Mesenchymal stem cell (in vitro differentiated cells and primary cell): ENCODE measurements at regions not wholly inside any gene's neighbourhood (a gene's known extent, or its start where the extent isn't known, plus 50 kb on each side); places are given as distances from the start of the nearest gene placed in this dataset.

Experiments used
- DNase-seq: peaks from one replicate; pipeline ENCODE4 v3.0.0-alpha.2; 2013
- H2AFZ ChIP-seq: one replicate; pipeline ENCODE4 v1.6.1; 2013; ENCODE audit warnings: low read depth, mild to moderate bottlenecking, control low read depth, inconsistent platforms, low read length, moderate library complexity
- H2AK5ac ChIP-seq: 2 replicates; pipeline ENCODE4 v1.6.1; 2013; ENCODE audit warnings: low read length, moderate library complexity, mild to moderate bottlenecking, inconsistent platforms; ENCODE audit not compliant: severe bottlenecking
- H2BK120ac ChIP-seq: one replicate; pipeline ENCODE4 v1.6.1; 2013; ENCODE audit warnings: low read depth, mild to moderate bottlenecking, inconsistent platforms, low read length, moderate library complexity
- H2BK12ac ChIP-seq, 2 experiments: one replicate each; pipeline ENCODE4 v1.6.1; 2013; ENCODE audit warnings: inconsistent platforms in 2 of 2, low read length in 2 of 2, mild to moderate bottlenecking in 2 of 2, moderate library complexity in 2 of 2, control low read depth in 1 of 2
- H2BK15ac ChIP-seq: one replicate; pipeline ENCODE4 v1.6.1; 2013; ENCODE audit warnings: mild to moderate bottlenecking, low read depth, inconsistent platforms; ENCODE audit not compliant: poor library complexity, severe bottlenecking
- H2BK5ac ChIP-seq: 2 replicates; pipeline ENCODE4 v1.6.1; 2013; ENCODE audit warnings: low read depth, mild to moderate bottlenecking, low read length, control low read depth, inconsistent platforms; ENCODE audit not compliant: poor library complexity, severe bottlenecking
- H3K14ac ChIP-seq, 2 experiments: one replicate each; pipeline ENCODE4 v1.6.1; 2013; ENCODE audit warnings: inconsistent platforms in 2 of 2, low read length in 2 of 2, control low read depth in 1 of 2, mild to moderate bottlenecking in 1 of 2, moderate library complexity in 1 of 2
- H3K18ac ChIP-seq, 2 experiments: one replicate each; pipeline ENCODE4 v1.6.1; 2013; ENCODE audit warnings: inconsistent platforms in 2 of 2, low read length in 2 of 2, control low read depth in 1 of 2, low read depth in 1 of 2, mild to moderate bottlenecking in 1 of 2
- H3K23ac ChIP-seq, 2 experiments: one replicate each; pipeline ENCODE4 v1.6.1; 2013; ENCODE audit warnings: inconsistent platforms in 2 of 2, low read length in 2 of 2, mild to moderate bottlenecking in 2 of 2, moderate library complexity in 2 of 2, control low read depth in 1 of 2
- H3K27ac ChIP-seq: 2 replicates; pipeline ENCODE4 v1.5.1; 2013; ENCODE audit warnings: mild to moderate bottlenecking, moderate library complexity, low read length, control low read depth, inconsistent platforms; ENCODE audit not compliant: poor library complexity, severe bottlenecking
- H3K27me3 ChIP-seq, 2 experiments: 2 replicates each; pipeline versions ENCODE4 v1.6.1 to v1.7.0; 2013; ENCODE audit warnings: low read length in 2 of 2, mild to moderate bottlenecking in 2 of 2, moderate library complexity in 2 of 2, control low read depth in 1 of 2, inconsistent platforms in 1 of 2; ENCODE audit not compliant: control insufficient read depth in 1 of 2, insufficient read depth in 1 of 2
- H3K36me3 ChIP-seq, 2 experiments: 2 replicates each; pipeline versions ENCODE4 v1.6.1 to v1.7.0; 2013; ENCODE audit warnings: low read length in 2 of 2, control low read depth in 1 of 2, inconsistent platforms in 1 of 2, low read depth in 1 of 2, mild to moderate bottlenecking in 1 of 2; ENCODE audit not compliant: insufficient read depth in 2 of 2, control insufficient read depth in 1 of 2
- H3K4ac ChIP-seq, 2 experiments: one replicate each; pipeline ENCODE4 v1.6.1; 2013; ENCODE audit warnings: inconsistent platforms in 2 of 2, low read length in 2 of 2, mild to moderate bottlenecking in 2 of 2, moderate library complexity in 2 of 2, control low read depth in 1 of 2, low read depth in 1 of 2
- H3K4me1 ChIP-seq: 2 replicates; pipeline ENCODE4 v1.6.1; 2013; ENCODE audit warnings: low read depth, low read length, control low read depth; ENCODE audit not compliant: control insufficient read depth, insufficient read depth
- H3K4me2 ChIP-seq: 2 replicates; pipeline ENCODE4 v1.6.1; 2013; ENCODE audit warnings: low read length, mild to moderate bottlenecking, inconsistent platforms; ENCODE audit not compliant: poor library complexity, severe bottlenecking
- H3K4me3 ChIP-seq, 2 experiments: 2 replicates each; pipeline versions ENCODE4 v1.5.1 to v1.7.0; 2013; ENCODE audit warnings: low read length in 2 of 2, mild to moderate bottlenecking in 2 of 2, control low read depth in 1 of 2, low read depth in 1 of 2; ENCODE audit not compliant: insufficient read depth in 1 of 2
- H3K79me1 ChIP-seq: replicated peaks from 2 replicates; pipeline ENCODE4 v1.6.1; 2013; ENCODE audit warnings: mild to moderate bottlenecking, control low read depth, low read length, inconsistent platforms; ENCODE audit not compliant: poor library complexity, severe bottlenecking
- H3K9ac ChIP-seq: 2 replicates; pipeline ENCODE4 v1.7.0; 2013; ENCODE audit warnings: mild to moderate bottlenecking, low read length, moderate library complexity
- H3K9me3 ChIP-seq: 2 replicates; pipeline ENCODE4 v1.7.0; 2013; ENCODE audit warnings: mild to moderate bottlenecking, low read length; ENCODE audit not compliant: control insufficient read depth
- H4K8ac ChIP-seq: one replicate; pipeline ENCODE4 v1.6.1; 2013; ENCODE audit warnings: inconsistent platforms, mild to moderate bottlenecking, low read length, moderate library complexity
- H4K91ac ChIP-seq: one replicate; pipeline ENCODE4 v1.6.1; 2013; ENCODE audit warnings: mild to moderate bottlenecking, low read length, inconsistent platforms
- WGBS: methylation state at CpG from one replicate; pipeline ENCODE4 v1.1.7; 2013; ENCODE audit warnings: mixed read lengths; 5-methylcytosine and 5-hydroxymethylcytosine counted together

DNA sequence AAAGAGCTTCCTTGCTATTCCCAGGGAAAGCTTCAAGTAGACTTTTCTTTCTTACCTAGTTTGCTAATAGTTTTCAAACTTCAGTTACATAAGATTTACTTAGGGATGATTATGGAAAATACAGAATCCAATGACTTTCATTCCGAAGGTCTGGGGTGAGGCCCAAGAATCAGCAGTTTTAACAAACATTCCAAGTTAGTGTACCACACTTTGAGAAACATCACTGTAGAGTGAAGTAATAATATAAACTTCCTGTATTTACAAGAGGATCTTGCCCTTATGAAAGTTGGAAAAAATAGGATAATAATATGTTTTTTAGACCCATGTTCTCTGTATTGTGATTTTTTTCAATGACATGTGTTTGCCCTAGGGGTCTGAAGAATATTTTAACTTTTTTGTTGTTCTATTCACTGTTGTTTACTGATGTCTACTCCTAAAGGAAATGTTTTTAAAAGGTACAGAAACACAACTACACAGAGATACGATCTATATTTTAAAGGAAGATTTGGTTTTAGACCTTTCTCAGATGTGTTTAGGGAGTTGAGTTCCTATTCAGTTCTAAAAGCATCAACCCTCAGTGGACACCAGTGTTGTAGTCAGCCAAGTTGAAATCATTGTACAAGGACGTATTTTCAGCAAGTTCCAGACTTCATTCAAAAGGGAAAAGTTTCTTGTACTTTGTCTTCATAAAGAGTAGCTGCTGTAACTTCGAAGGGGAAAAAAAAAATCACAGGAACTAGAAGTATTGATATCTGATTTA lies 295.8 kb upstream of the SLC7A11 start:
- Histone ChIP-seq H3K36me3 (no peaks in the 10 kb centered on the region), H3K4ac (no peak overlapping the region), H2AFZ (no peak overlapping the region), H3K79me1 (no peaks in the 10 kb centered on the region), H2BK120ac (no peak overlapping the region), H2BK5ac (no peak overlapping the region), H3K23ac (no peak overlapping the region), H4K8ac (no peak overlapping the region), H3K4me3 (no peak overlapping the region), H3K18ac (no peak overlapping the region), H3K9me3 (peaks cover 18% of the 10 kb centered on the region), H4K91ac (no peak overlapping the region), H2AK5ac (no peak overlapping the region), H3K9ac (no peak overlapping the region), H3K27ac (no peak overlapping the region), H3K4me1 (no peaks in the 10 kb centered on the region), H3K14ac (no peak overlapping the region), H3K27me3 (no peaks in the 10 kb centered on the region), H3K4me2 (no peak overlapping the region), H2BK15ac (no peak overlapping the region), H2BK12ac (no peak overlapping the region)
- no peak for DNase-seq
- WGBS: 77% methylated on average over 2 of the region's 4 CpGs

DNA sequence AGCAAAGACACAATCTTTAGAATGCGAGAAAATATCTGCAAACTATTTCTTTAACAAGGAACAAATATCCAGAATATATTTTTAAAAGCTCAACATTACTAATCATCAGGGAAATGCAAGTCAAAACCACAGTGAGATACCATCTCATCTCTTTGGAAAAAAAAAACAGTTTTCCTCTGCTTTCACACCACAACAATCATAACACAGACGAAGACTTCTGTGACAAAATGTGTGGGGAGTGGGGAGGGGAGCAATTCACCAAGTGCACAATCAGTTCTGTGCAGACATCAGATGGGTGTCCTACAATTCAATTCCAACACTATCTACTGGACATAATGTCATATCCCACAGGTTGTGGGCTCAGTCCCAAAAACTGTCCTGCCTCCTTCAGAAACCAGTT lies 293.2 kb upstream of the SLC7A11 start:
- WGBS: 84% methylated on average over 2 of the region's 2 CpGs
- Histone ChIP-seq H3K9ac (no peak overlapping the region), H3K4me1 (no peaks in the 10 kb centered on the region), H3K27ac (no peak overlapping the region), H3K14ac (no peak overlapping the region), H3K18ac (no peak overlapping the region), H4K8ac (no peak overlapping the region), H3K79me1 (no peaks in the 10 kb centered on the region), H2AFZ (no peak overlapping the region), H3K27me3 (no peaks in the 10 kb centered on the region), H4K91ac (no peak overlapping the region), H3K23ac (no peak overlapping the region), H3K9me3 (peaks cover 36% of the 10 kb centered on the region), H3K4ac (no peak overlapping the region), H2BK120ac (no peak overlapping the region), H2AK5ac (no peak overlapping the region), H3K36me3 (no peaks in the 10 kb centered on the region), H3K4me2 (no peak overlapping the region), H2BK12ac (no peak overlapping the region), H2BK5ac (no peak overlapping the region), H2BK15ac (no peak overlapping the region), H3K4me3 (no peak overlapping the region)
- peak; percentile 41 for DNase-seq

DNA sequence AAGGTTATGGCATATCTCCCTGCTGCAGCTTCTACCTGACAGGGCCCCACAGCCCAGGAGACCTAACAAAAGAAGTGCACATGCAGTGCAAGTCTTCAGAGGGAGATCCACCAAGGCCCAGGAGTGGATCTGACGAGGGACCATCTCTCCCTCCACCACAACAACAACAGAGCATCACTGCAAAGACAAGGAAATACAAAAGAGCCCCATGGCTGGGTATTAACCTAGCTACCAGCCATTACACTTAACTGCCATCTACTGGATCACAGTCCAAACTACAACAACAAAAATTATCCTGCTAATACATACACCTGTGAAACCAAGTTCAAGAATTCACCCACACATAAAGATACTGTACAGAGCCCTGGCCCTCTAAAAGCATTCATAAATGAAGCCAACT lies 280.2 kb upstream of the SLC7A11 start:
- Histone ChIP-seq H3K4me3 (no peak overlapping the region), H3K23ac (no peak overlapping the region), H2AFZ (no peak overlapping the region), H3K14ac (no peak overlapping the region), H2BK120ac (no peak overlapping the region), H3K27me3 (no peaks in the 10 kb centered on the region), H3K9me3 (peaks cover 7% of the 10 kb centered on the region), H3K4me2 (no peak overlapping the region), H3K18ac (no peak overlapping the region), H3K36me3 (no peaks in the 10 kb centered on the region), H3K4me1 (no peaks in the 10 kb centered on the region), H2BK12ac (no peak overlapping the region), H3K4ac (no peak overlapping the region), H3K79me1 (no peaks in the 10 kb centered on the region), H3K27ac (no peak overlapping the region), H2AK5ac (no peak overlapping the region), H3K9ac (no peak overlapping the region), H4K8ac (no peak overlapping the region), H2BK15ac (no peak overlapping the region), H4K91ac (no peak overlapping the region), H2BK5ac (no peak overlapping the region)
- WGBS: 58% methylated on average over 1 of the region's 1 CpG
- DNase-seq: peak; percentile 29

DNA sequence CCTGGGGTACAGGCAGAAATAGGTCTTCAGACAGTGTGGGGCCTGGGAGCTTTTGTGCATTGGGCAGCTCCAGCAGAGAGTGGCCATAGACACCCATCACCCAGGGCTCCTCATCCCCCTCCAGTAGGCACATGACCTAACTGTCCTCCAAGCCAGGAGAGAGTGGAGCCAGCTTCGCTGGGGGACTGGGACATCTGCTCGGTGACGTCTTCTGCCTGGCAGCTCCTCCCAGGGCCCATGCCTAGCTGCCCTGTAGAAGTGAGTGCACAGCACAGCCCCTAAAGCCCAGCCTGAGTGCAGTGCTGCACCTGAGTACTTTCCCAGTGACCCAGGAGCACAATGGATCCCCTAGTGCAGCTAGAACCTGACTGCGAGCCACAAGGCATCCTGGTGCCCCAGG lies 279.7 kb upstream of the SLC7A11 start:
- no peaks in the 10 kb centered on the region for H3K79me1 ChIP-seq
- peak overlapping the region; percentile 32 for H2AFZ ChIP-seq
- H4K91ac ChIP-seq: no peak overlapping the region
- H3K9me3 ChIP-seq: peaks cover 7% of the 10 kb centered on the region
- H4K8ac ChIP-seq: no peak overlapping the region
- no peak overlapping the region for H2BK120ac ChIP-seq
- 68% methylated on average over 4 of the region's 4 CpGs for WGBS
- no peak overlapping the region for H3K23ac ChIP-seq
- no peak overlapping the region for H3K4ac ChIP-seq
- H3K4me2 ChIP-seq: no peak overlapping the region
- H3K18ac ChIP-seq: no peak overlapping the region
- H3K27me3 ChIP-seq: no peaks in the 10 kb centered on the region
- H2AK5ac ChIP-seq: no peak overlapping the region
- no peak overlapping the region for H3K14ac ChIP-seq
- no peak overlapping the region for H2BK5ac ChIP-seq
- no peak overlapping the region for H3K4me3 ChIP-seq
- no peak overlapping the region for H2BK15ac ChIP-seq
- H3K9ac ChIP-seq: no peak overlapping the region
- H3K4me1 ChIP-seq: no peaks in the 10 kb centered on the region
- no peaks in the 10 kb centered on the region for H3K36me3 ChIP-seq
- H2BK12ac ChIP-seq: no peak overlapping the region
- no peak overlapping the region for H3K27ac ChIP-seq
- DNase-seq: no peak
